Adrenal gland (tissue), 9 donors: ENCODE measurements at regions not wholly inside any gene's neighbourhood (a gene's known extent, or its start where the extent isn't known, plus 50 kb on each side); places are given as distances from the start of the nearest gene placed in this dataset.

ENCODE experiments used
- DNase-seq, 7 donors: peaks; one replicate each; pipeline ENCODE4 v3.0.0-alpha.2; 2019 to 2020
- H3K27ac ChIP-seq, 5 donors: fragments of 200-600 bp; sonication (generic) in 4 of 5; 1 replicate in 3 of 5; 2 replicates in 2 of 5; pipeline versions ENCODE4 v1.5.1 to v1.8.0; 2016 to 2020; ENCODE audit warnings: mild to moderate bottlenecking in 1 of 5
- H3K27me3 ChIP-seq: fragments of 200-600 bp; 2 replicates; pipeline ENCODE4 v1.8.0; 2021
- H3K36me3 ChIP-seq, 2 donors: fragments of 200-600 bp; replicated peaks in 1 of 2; 1 replicate in 1 of 2; 2 replicates in 1 of 2; pipeline versions ENCODE4 v1.5.1 to v1.8.0; 2018 to 2022
- H3K4me1 ChIP-seq, 2 donors: fragments of 200-600 bp; replicated peaks in 1 of 2; 1 replicate in 1 of 2; 2 replicates in 1 of 2; pipeline versions ENCODE4 v1.5.1 to v1.8.0; 2018 to 2021
- H3K4me3 ChIP-seq, 4 donors: fragments of 200-600 bp; sonication (generic) in 3 of 4; one replicate each; pipeline ENCODE4 v1.5.1; 2016 to 2018
- H3K9me3 ChIP-seq, 3 donors: fragments of 200-600 bp; sonication (generic) in 1 of 3; replicated peaks in 1 of 3; 1 replicate in 2 of 3; 2 replicates in 1 of 3; pipeline versions ENCODE4 v1.5.1 to v1.8.0; 2016 to 2021
- POLR2A ChIP-seq, 2 donors: fragments of 450-650 bp; IDR thresholded peaks; one replicate each; pipeline ENCODE4 v1.6.1; 2017; ENCODE audit warnings: antibody characterized with exemption in 2 of 2, mild to moderate bottlenecking in 2 of 2, moderate library complexity in 1 of 2
- WGBS, 4 donors: extraction: QIAGEN DNeasy Blood & Tissue Kit in 2 of 4; methylation state at CpG; one replicate each; pipeline versions ENCODE4 v1.1.5 to v1.1.7; 2013 to 2017; 5-methylcytosine and 5-hydroxymethylcytosine counted together
- intact Hi-C, 2 donors: fragments of 100-400 bp; cut with DNase I; formaldehyde crosslinking; loops; one replicate each; pipeline versions ENCODE4 v1.14.1 to v1.15.0; 2022 to 2023
- TF ChIP-seq, protein P1 (sequence below), 6 experiments: fragments of 450-650 bp in 4 of 6; fragments of 200-600 bp in 2 of 6; sonication (generic) in 1 of 6; IDR thresholded peaks; 1 replicate in 5 of 6; 2 replicates in 1 of 6; pipeline versions ENCODE4 v1.5.1 to v1.8.0; 2016 to 2021; ENCODE audit warnings: antibody characterized with exemption in 6 of 6, mild to moderate bottlenecking in 2 of 6, moderate library complexity in 1 of 6
- donor health status: healthy with polysubstance abuse.
- donor health status: Bipolar disorder and iron deficiency.
- donor health status: DM: yes; HTN: yes; CAD: no.
- donor health status: DM: no; HTN: no; CAD: no.
- donor health status: DM: no; HTN: no; CAD: no.

DNA sequence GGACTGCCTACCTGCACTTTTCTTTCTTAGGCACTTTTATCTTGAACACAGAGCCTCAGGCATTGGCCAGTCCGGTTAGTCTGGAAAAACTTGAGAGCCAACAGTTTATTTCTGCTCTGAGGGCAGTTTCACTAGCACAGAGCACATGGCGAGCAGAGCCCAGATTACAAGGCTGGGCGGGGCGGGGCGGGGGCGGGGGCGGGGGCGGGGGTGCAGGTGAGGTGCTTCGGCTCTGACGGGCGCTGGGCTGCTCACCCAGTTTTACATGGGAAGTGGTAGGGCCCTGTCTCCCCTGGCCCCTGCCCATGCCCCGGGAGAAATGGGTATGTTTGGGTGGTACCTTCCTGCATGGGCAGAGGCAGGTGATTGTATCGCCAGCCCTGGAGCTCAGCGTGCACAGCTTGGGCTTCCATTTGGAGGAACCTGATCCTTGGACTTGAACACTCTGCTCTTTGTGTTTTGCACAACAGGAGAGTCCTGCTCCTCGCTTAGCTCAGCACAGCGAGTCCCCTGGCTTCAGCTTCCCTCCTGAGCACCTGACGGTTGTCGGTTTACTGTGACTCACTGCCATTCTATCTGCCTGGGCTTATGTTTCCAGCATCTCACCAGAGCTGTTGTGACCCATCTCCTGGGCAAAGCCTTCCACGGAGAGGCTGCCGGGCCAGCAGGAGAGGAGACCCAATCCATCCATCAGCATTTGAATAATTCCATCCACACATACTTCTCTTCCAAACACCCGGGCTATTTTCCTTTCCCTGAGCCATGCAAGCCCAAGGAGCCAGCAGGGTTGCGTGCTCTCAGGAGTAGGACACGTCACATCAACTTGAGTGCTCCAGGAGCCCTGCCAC lies 108.5 kb downstream of the ARF6 start:
- no peak for DNase-seq
- Histone ChIP-seq H3K4me1 (peaks cover 25 to 44% of the 10 kb centered on the region in 2 donors), H3K36me3 (no peaks in the 10 kb centered on the region), H3K27ac (peak overlapping the region in 3 of 5 donors; percentile 67 to 86 (median 85)), H3K9me3 (no peaks in the 10 kb centered on the region), H3K4me3 (no peak overlapping the region), H3K27me3 (no peaks in the 10 kb centered on the region)
- intact Hi-C loops: loop anchor here (5.0 to 10.0 kb wide), 2 partner anchors 56 to 107 kb away; partner anchors contain the start of gene ARF6 (in 2 of the 2)
- WGBS, 4 donors: 65 to 83% (median 73%) methylated on average over 6 to 23 of the region's 23 CpGs
- TF ChIP-seq, protein P1, sequence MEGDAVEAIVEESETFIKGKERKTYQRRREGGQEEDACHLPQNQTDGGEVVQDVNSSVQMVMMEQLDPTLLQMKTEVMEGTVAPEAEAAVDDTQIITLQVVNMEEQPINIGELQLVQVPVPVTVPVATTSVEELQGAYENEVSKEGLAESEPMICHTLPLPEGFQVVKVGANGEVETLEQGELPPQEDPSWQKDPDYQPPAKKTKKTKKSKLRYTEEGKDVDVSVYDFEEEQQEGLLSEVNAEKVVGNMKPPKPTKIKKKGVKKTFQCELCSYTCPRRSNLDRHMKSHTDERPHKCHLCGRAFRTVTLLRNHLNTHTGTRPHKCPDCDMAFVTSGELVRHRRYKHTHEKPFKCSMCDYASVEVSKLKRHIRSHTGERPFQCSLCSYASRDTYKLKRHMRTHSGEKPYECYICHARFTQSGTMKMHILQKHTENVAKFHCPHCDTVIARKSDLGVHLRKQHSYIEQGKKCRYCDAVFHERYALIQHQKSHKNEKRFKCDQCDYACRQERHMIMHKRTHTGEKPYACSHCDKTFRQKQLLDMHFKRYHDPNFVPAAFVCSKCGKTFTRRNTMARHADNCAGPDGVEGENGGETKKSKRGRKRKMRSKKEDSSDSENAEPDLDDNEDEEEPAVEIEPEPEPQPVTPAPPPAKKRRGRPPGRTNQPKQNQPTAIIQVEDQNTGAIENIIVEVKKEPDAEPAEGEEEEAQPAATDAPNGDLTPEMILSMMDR (IDR thresholded peaks at IDR 0.05): no peak
- no peak for TF ChIP-seq POLR2A (IDR thresholded peaks at IDR 0.05)

DNA sequence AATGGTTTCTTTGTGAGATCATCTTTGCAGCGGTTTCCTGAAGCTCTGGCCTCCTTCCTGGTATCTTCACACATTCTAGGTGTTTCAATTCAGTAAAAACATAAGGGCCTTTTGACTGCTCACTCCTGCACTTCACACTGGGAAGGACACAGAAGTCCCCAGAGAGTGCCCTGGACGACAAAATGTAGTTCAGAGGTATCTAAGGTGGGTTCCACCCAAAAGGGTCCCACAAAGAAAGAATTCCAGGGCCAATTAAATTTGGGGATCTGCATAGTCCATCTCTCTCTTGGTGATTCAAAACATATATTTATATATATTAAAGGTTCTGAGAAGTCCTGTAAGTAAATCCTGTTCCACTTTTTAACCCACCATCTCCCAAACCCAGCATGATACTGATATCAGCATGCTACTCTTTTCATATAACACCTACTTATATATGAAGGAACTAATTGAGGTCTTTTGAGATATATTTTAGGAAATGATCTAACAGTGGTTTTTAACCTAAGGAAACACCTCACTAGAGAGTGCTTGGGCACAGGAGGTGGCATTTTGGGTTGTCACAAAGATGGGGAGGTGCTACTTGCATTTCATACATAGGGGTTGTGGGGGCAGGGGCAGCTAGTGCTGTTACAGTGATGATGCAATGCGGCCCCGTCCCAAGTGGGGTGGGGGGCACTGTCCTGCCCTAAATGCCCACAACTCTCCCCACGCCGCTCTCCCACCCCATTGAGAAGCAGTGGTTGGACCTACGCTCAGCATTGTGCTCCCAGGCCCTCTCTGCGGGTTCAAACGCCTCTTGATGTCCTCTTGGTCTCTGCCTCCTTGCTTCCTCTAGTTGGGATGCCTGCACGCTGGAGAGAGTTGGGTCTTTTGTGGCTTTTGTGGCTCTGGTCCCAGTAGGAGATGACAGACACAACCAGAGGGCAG lies 109.4 kb downstream of the ARF6 start:
- DNase-seq: no peak
- Histone ChIP-seq H3K4me3 (no peak overlapping the region), H3K27me3 (no peaks in the 10 kb centered on the region), H3K4me1 (peaks cover 25 to 44% of the 10 kb centered on the region in 2 donors), H3K36me3 (no peaks in the 10 kb centered on the region), H3K27ac (peak overlapping the region; percentile 66 to 86 (median 81)), H3K9me3 (no peaks in the 10 kb centered on the region)
- TF ChIP-seq, protein P1 (IDR thresholded peaks at IDR 0.05): no peak
- intact Hi-C loops: loop anchor here (5.0 to 10.0 kb wide), 2 partner anchors 55 to 107 kb away; partner anchors contain the start of gene ARF6 (in 2 of the 2)
- 82 to 94% (median 87%) methylated on average over 8 to 10 of the region's 10 CpGs for WGBS, 4 donors

- H3K27me3 ChIP-seq: no peaks in the 10 kb centered on the region
- TF ChIP-seq, protein P1 (IDR thresholded peaks at IDR 0.05): no peak
- TF ChIP-seq POLR2A (IDR thresholded peaks at IDR 0.05): no peak
- WGBS, 4 donors: 40 to 54% (median 47%) methylated on average over 6 to 7 of the region's 7 CpGs
- no peaks in the 10 kb centered on the region for H3K36me3 ChIP-seq
- peak overlapping the region; percentile 66 to 86 (median 81) for H3K27ac ChIP-seq
- peaks cover 25 to 44% of the 10 kb centered on the region in 2 donors for H3K4me1 ChIP-seq
- H3K4me3 ChIP-seq: peak overlapping the region in 2 of 4 donors; percentile 37 to 67
- no peak for DNase-seq
- H3K9me3 ChIP-seq: no peaks in the 10 kb centered on the region
- intact Hi-C loops: loop anchor here (5.0 to 10.0 kb wide), 2 partner anchors 54 to 108 kb away; partner anchors contain the start of gene ARF6 (in 2 of the 2)
Measured at GRCh38 chr14:50002926-50003212, 110.0 kb downstream of the ARF6 start.
